ENCODE measurements at regions not wholly inside any gene's neighbourhood (a gene's known extent, or its start where the extent isn't known, plus 50 kb on each side); places are given as distances from the start of the nearest gene placed in this dataset.

- TF ChIP-seq CTCF (IDR thresholded peaks at IDR 0.05) (no peak), EP300 (IDR thresholded peaks at IDR 0.05) (no peak), POLR2AphosphoS5 (IDR thresholded peaks at IDR 0.05) (no peak), POLR2A (IDR thresholded peaks at IDR 0.05) (no peak)
- whole genome bisulfite sequencing = 91% methylated on average over 8 of the region's 8 CpGs
Observed at GRCh38 chr18:75524181-75524580, 96.7 kb upstream of the SMIM21 start.

GRCh38 chr18:75521816-75522215 is 94.3 kb upstream of the SMIM21 start:
- Histone ChIP-seq H3K9me3 (no peaks in the 10 kb centered on the region), H3K4me1 (no peaks in the 10 kb centered on the region), H3K27me3 (no peaks in the 10 kb centered on the region), H3K36me3 (no peaks in the 10 kb centered on the region), H3K27ac (no peak overlapping the region), H3K4me3 (no peak overlapping the region)
- no peak for TF ChIP-seq POLR2AphosphoS5 (IDR thresholded peaks at IDR 0.05)
- TF ChIP-seq POLR2A (IDR thresholded peaks at IDR 0.05) = no peak
- TF ChIP-seq EP300 (IDR thresholded peaks at IDR 0.05) = no peak
- no peak for TF ChIP-seq CTCF (IDR thresholded peaks at IDR 0.05)
- 84% methylated on average over 12 of the region's 12 CpGs for WGBS
- no peak for DNase-seq (ENCODE audit: low spot score in 2 of 2)

More at GRCh38 chr18:75524181-75524580, 96.7 kb upstream of the SMIM21 start:
- Histone ChIP-seq H3K27ac (no peak overlapping the region), H3K4me1 (no peaks in the 10 kb centered on the region), H3K9me3 (no peaks in the 10 kb centered on the region), H3K4me3 (no peak overlapping the region), H3K27me3 (no peaks in the 10 kb centered on the region), H3K36me3 (no peaks in the 10 kb centered on the region)
- no peak for DNase-seq (ENCODE audit: low spot score in 2 of 2)

- no peaks in the 10 kb centered on the region for H3K27me3 ChIP-seq
- no peaks in the 10 kb centered on the region for H3K4me1 ChIP-seq
- WGBS = no CpG with 5 or more reads among the region's 3 CpGs
- H3K4me3 ChIP-seq = no peak overlapping the region
- no peak for DNase-seq (ENCODE audit: low spot score in 2 of 2)
- H3K27ac ChIP-seq = no peak overlapping the region
- H3K9me3 ChIP-seq = no peaks in the 10 kb centered on the region
- TF ChIP-seq CTCF (IDR thresholded peaks at IDR 0.05) = no peak
- TF ChIP-seq POLR2A (IDR thresholded peaks at IDR 0.05) = no peak
- no peak for TF ChIP-seq POLR2AphosphoS5 (IDR thresholded peaks at IDR 0.05)
- TF ChIP-seq EP300 (IDR thresholded peaks at IDR 0.05) = no peak
- H3K36me3 ChIP-seq = no peaks in the 10 kb centered on the region
Observed at GRCh38 chr18:75518007-75518406, 90.5 kb upstream of the SMIM21 start.

GRCh38 chr18:75517286-75517685 is 89.8 kb upstream of the SMIM21 start:
- Histone ChIP-seq H3K4me1 (no peaks in the 10 kb centered on the region), H3K9me3 (no peaks in the 10 kb centered on the region), H3K27me3 (no peaks in the 10 kb centered on the region), H3K36me3 (no peaks in the 10 kb centered on the region), H3K4me3 (no peak overlapping the region), H3K27ac (no peak overlapping the region)
- 94% methylated on average over 3 of the region's 3 CpGs for WGBS
- DNase-seq (ENCODE audit: low spot score in 2 of 2) = no peak
- TF ChIP-seq CTCF (IDR thresholded peaks at IDR 0.05) = no peak
- no peak for TF ChIP-seq EP300 (IDR thresholded peaks at IDR 0.05)
- TF ChIP-seq POLR2AphosphoS5 (IDR thresholded peaks at IDR 0.05) = no peak
- no peak for TF ChIP-seq POLR2A (IDR thresholded peaks at IDR 0.05)

- no peak overlapping the region for H3K4me3 ChIP-seq
- H3K27ac ChIP-seq = no peak overlapping the region
- WGBS = 57% methylated on average over 5 of the region's 5 CpGs
- TF ChIP-seq POLR2A (IDR thresholded peaks at IDR 0.05) (no peak), EP300 (IDR thresholded peaks at IDR 0.05) (no peak), CTCF (IDR thresholded peaks at IDR 0.05) (no peak), POLR2AphosphoS5 (IDR thresholded peaks at IDR 0.05) (no peak)
- H3K27me3 ChIP-seq = no peaks in the 10 kb centered on the region
- H3K9me3 ChIP-seq = no peaks in the 10 kb centered on the region
- no peaks in the 10 kb centered on the region for H3K36me3 ChIP-seq
- no peak for DNase-seq (ENCODE audit: low spot score in 2 of 2)
- H3K4me1 ChIP-seq = no peaks in the 10 kb centered on the region
Observed at GRCh38 chr18:75507636-75508035, 80.1 kb upstream of the SMIM21 start.

Measured in suprapubic skin (tissue), 4 donors.